Right ventricle myocardium superior (tissue), 1 donor: ENCODE measurements at regions not wholly inside any gene's neighbourhood (a gene's known extent, or its start where the extent isn't known, plus 50 kb on each side); places are given as distances from the start of the nearest gene placed in this dataset.
"Not testable (repeated sequence)": the region's sequence is repeated elsewhere in the genome, so short reads cannot be mapped to it uniquely, and the experiment has no call there.

Experiments used
- ATAC-seq: fragments of 200-7000 bp; cut with Tn5 transposase; one replicate; pipeline ENCODE4 v1.9.1; 2020; ENCODE audit warnings: mild to moderate bottlenecking; ENCODE audit not compliant: poor library complexity
- DNase-seq: peaks from one replicate; pipeline ENCODE4 v3.0.0-alpha.2; 2020
- intact Hi-C: fragments of 100-400 bp; cut with DNase I; formaldehyde crosslinking; loops from one replicate; pipeline ENCODE4 v1.11.2; 2022
- donor health status: DM: no; HTN: yes; CAD: no; lungs with severe emphysema.

- intact Hi-C loops, result no loop called here
- DNase-seq (no peak), ATAC-seq (no peak)
Observed at GRCh38 chr7:93756890-93757289, 133.7 kb downstream of the TFPI2 start.

- DNase-seq (no peak), ATAC-seq (no peak)
- intact Hi-C loops, result no loop called here
Observed at GRCh38 chr7:93751421-93751820, 139.1 kb downstream of the TFPI2 start.

GRCh38 chr7:93750986-93751385 is 139.6 kb downstream of the TFPI2 start:
- intact Hi-C loops, result no loop called here
- no peak for DNase-seq
- ATAC-seq, result no peak

- intact Hi-C loops, result no loop called here
- ATAC-seq (no peak), DNase-seq (no peak)
Observed at GRCh38 chr7:93747019-93747418, 143.5 kb downstream of the TFPI2 start.

GRCh38 chr7:93739424-93739823 is 151.1 kb downstream of the TFPI2 start:
- DNase-seq, result no peak
- intact Hi-C loops, result no loop called here
- ATAC-seq, result no peak

GRCh38 chr7:93737953-93738352 is 152.6 kb downstream of the TFPI2 start:
- intact Hi-C loops, result no loop called here
- ATAC-seq (no peak), DNase-seq (no peak)

GRCh38 chr7:93736668-93737369 is 153.7 kb downstream of the TFPI2 start:
- intact Hi-C loops, result no loop called here
- ATAC-seq (no peak), DNase-seq (no peak)

GRCh38 chr7:93728292-93728691 is 153.8 kb upstream of the CALCR start:
- ATAC-seq (no peak), DNase-seq (no peak)
- intact Hi-C loops, result no loop called here

- intact Hi-C loops, result no loop called here
- DNase-seq, result no peak
- ATAC-seq, result no peak
Observed at GRCh38 chr7:93725954-93726353, 151.4 kb upstream of the CALCR start.

- intact Hi-C loops, result no loop called here
- no peak for ATAC-seq
- DNase-seq, result no peak
Observed at GRCh38 chr7:93723424-93724124, 149.1 kb upstream of the CALCR start.

- intact Hi-C loops, result no loop called here
- no peak for ATAC-seq
- DNase-seq, result no peak
Observed at GRCh38 chr7:93720106-93720505, 145.6 kb upstream of the CALCR start.

- intact Hi-C loops, result loop anchor here (10.0 kb wide), 1 partner anchor 365 kb away; no protein-coding TSS in a partner anchor
- ATAC-seq (no peak), DNase-seq (no peak)
Observed at GRCh38 chr7:93719546-93719945, 145.0 kb upstream of the CALCR start.

GRCh38 chr7:93717217-93717900 is 142.8 kb upstream of the CALCR start:
- intact Hi-C loops, result loop anchor here (10.0 kb wide), 1 partner anchor 367 kb away; no protein-coding TSS in a partner anchor
- DNase-seq, result no peak
- ATAC-seq, result no peak

- intact Hi-C loops, result loop anchor here (10.0 kb wide), 1 partner anchor 370 kb away; no protein-coding TSS in a partner anchor
- ATAC-seq (peak; percentile 49), DNase-seq (peak; percentile 68)
Observed at GRCh38 chr7:93715234-93715633, 140.7 kb upstream of the CALCR start.

- DNase-seq (no peak), ATAC-seq (no peak)
- intact Hi-C loops, result loop anchor here (10.0 kb wide), 1 partner anchor 373 kb away; no protein-coding TSS in a partner anchor
Observed at GRCh38 chr7:93711926-93712325, 137.4 kb upstream of the CALCR start.

GRCh38 chr7:93708255-93708654 is 133.7 kb upstream of the CALCR start:
- DNase-seq, intact Hi-C loops, ATAC-seq: not testable (repeated sequence)

GRCh38 chr7:93707249-93707648 is 132.7 kb upstream of the CALCR start:
- no peak for ATAC-seq
- intact Hi-C loops, result no loop called here
- no peak for DNase-seq

- intact Hi-C loops, DNase-seq, ATAC-seq: not testable (repeated sequence)
Observed at GRCh38 chr7:93706162-93706561, 131.6 kb upstream of the CALCR start.

- DNase-seq, result no peak
- intact Hi-C loops, result no loop called here
Observed at GRCh38 chr7:93704217-93704616, 129.7 kb upstream of the CALCR start.

GRCh38 chr7:93697901-93698300 is 123.4 kb upstream of the CALCR start:
- intact Hi-C loops, result no loop called here
- no peak for DNase-seq
- ATAC-seq, result no peak

More at GRCh38 chr7:93704217-93704616, 129.7 kb upstream of the CALCR start:
- no peak for ATAC-seq
